Effector memory CD8-positive, alpha-beta T cell (primary cell): ENCODE measurements at regions not wholly inside any gene's neighbourhood (a gene's known extent, or its start where the extent isn't known, plus 50 kb on each side); places are given as distances from the start of the nearest gene placed in this dataset.
"Not testable (repeated sequence)": the region's sequence is repeated elsewhere in the genome, so short reads cannot be mapped to it uniquely, and the experiment has no call there.

Source experiments
- ATAC-seq: fragments of 150-1000 bp; cut with Tn5 transposase; replicated peaks from 2 replicates; pipeline ENCODE4 v1.10.0; 2021; ENCODE audit warnings: mild to moderate bottlenecking, moderate library complexity
- DNase-seq, 3 experiments: peaks; one replicate each; pipeline ENCODE4 v3.0.0; 2021
- H3K27ac Mint-ChIP-seq, 2 donors: one replicate each; pipeline ENCODE4 v1.8.0; 2022; ENCODE audit warnings: mild to moderate bottlenecking in 2 of 2, mixed read lengths in 2 of 2, moderate library complexity in 2 of 2
- H3K27me3 Mint-ChIP-seq, 2 donors: one replicate each; pipeline ENCODE4 v1.8.0; 2022; ENCODE audit warnings: mixed read lengths in 2 of 2
- H3K36me3 Mint-ChIP-seq: one replicate; pipeline ENCODE4 v1.8.0; 2022; ENCODE audit warnings: mild to moderate bottlenecking, moderate library complexity, mixed read lengths; ENCODE audit not compliant: insufficient read depth
- H3K4me1 Mint-ChIP-seq, 2 donors: one replicate each; pipeline ENCODE4 v1.8.0; 2022; ENCODE audit warnings: low read depth in 2 of 2, mixed read lengths in 2 of 2
- H3K4me3 Mint-ChIP-seq, 2 donors: one replicate each; pipeline ENCODE4 v1.8.0; 2022; ENCODE audit warnings: mild to moderate bottlenecking in 2 of 2, mixed read lengths in 2 of 2, moderate library complexity in 2 of 2
- H3K9me3 Mint-ChIP-seq, 2 donors: one replicate each; pipeline ENCODE4 v1.8.0; 2022; ENCODE audit warnings: mixed read lengths in 2 of 2

GRCh38 chr1:222470252-222470805, 77.6 kb downstream of the HHIPL2 start:
- H3K4me3 Mint-ChIP-seq, DNase-seq, H3K27ac Mint-ChIP-seq, H3K9me3 Mint-ChIP-seq, ATAC-seq, H3K4me1 Mint-ChIP-seq, H3K36me3 Mint-ChIP-seq, H3K27me3 Mint-ChIP-seq: not testable (repeated sequence)

- DNase-seq (no peak), ATAC-seq (no peak)
- H3K36me3 Mint-ChIP-seq, result peaks cover 22% of the 10 kb centered on the region
- H3K27me3 Mint-ChIP-seq, result peaks cover 7 to 11% of the 10 kb centered on the region in 2 donors
- no peaks in the 10 kb centered on the region for H3K9me3 Mint-ChIP-seq
- H3K4me3 Mint-ChIP-seq, result peak overlapping the region; percentile 53 to 80
- peaks cover 7 to 9% of the 10 kb centered on the region in 2 donors for H3K4me1 Mint-ChIP-seq
- peak overlapping the region; percentile 87 to 94 for H3K27ac Mint-ChIP-seq
These were observed 81.6 kb downstream of the HHIPL2 start for GRCh38 chr1:222466150-222466865.

- ATAC-seq (peak; percentile 92), DNase-seq (peak; percentile 69 to 83 (median 77))
- peak overlapping the region; percentile 92 to 94 for H3K27ac Mint-ChIP-seq
- H3K4me1 Mint-ChIP-seq, result peaks cover 7 to 9% of the 10 kb centered on the region in 2 donors
- H3K36me3 Mint-ChIP-seq, result peaks cover 22% of the 10 kb centered on the region
- peaks cover 9 to 15% of the 10 kb centered on the region in 2 donors for H3K27me3 Mint-ChIP-seq
- H3K9me3 Mint-ChIP-seq, result no peaks in the 10 kb centered on the region
- peak overlapping the region; percentile 80 to 83 for H3K4me3 Mint-ChIP-seq
These were observed 82.5 kb downstream of the HHIPL2 start for GRCh38 chr1:222465211-222466041.

- H3K4me3 Mint-ChIP-seq, result peak overlapping the region; percentile 80 to 83
- peaks cover 22% of the 10 kb centered on the region for H3K36me3 Mint-ChIP-seq
- peak; percentile 48 for ATAC-seq
- peak overlapping the region; percentile 92 to 94 for H3K27ac Mint-ChIP-seq
- H3K4me1 Mint-ChIP-seq, result peaks cover 7 to 9% of the 10 kb centered on the region in 2 donors
- peak; percentile 61 to 67 (median 63) for DNase-seq
- peaks cover 15 to 21% of the 10 kb centered on the region in 2 donors for H3K27me3 Mint-ChIP-seq
- no peaks in the 10 kb centered on the region for H3K9me3 Mint-ChIP-seq
These were observed 83.1 kb downstream of the HHIPL2 start for GRCh38 chr1:222464841-222465210.

- no peak for DNase-seq
- peak overlapping the region in 1 of 2 donors; percentile 94 for H3K27ac Mint-ChIP-seq
- H3K36me3 Mint-ChIP-seq, result peaks cover 22% of the 10 kb centered on the region
- no peak overlapping the region for H3K4me3 Mint-ChIP-seq
- H3K4me1 Mint-ChIP-seq, result peaks cover 7 to 9% of the 10 kb centered on the region in 2 donors
- peaks cover 17 to 26% of the 10 kb centered on the region in 2 donors for H3K27me3 Mint-ChIP-seq
- ATAC-seq, result no peak
- no peaks in the 10 kb centered on the region for H3K9me3 Mint-ChIP-seq
These were observed 84.7 kb downstream of the HHIPL2 start for GRCh38 chr1:222463059-222463730.

- Mint-ChIP-seq H3K27ac (no peak overlapping the region), H3K27me3 (peaks cover 17 to 26% of the 10 kb centered on the region in 2 donors), H3K4me1 (peaks cover 7 to 9% of the 10 kb centered on the region in 2 donors), H3K36me3 (peaks cover 22% of the 10 kb centered on the region), H3K9me3 (peaks cover under 1 to 3% of the 10 kb centered on the region in 2 donors), H3K4me3 (no peak overlapping the region)
- no peak for DNase-seq
- no peak for ATAC-seq
These were observed 85.3 kb downstream of the HHIPL2 start for GRCh38 chr1:222462601-222463000.

- Mint-ChIP-seq H3K4me1 (peaks cover 7 to 9% of the 10 kb centered on the region in 2 donors), H3K9me3 (peaks cover 2 to 10% of the 10 kb centered on the region in 2 donors), H3K27me3 (peaks cover 17 to 26% of the 10 kb centered on the region in 2 donors), H3K27ac (no peak overlapping the region), H3K36me3 (peaks cover 22% of the 10 kb centered on the region), H3K4me3 (no peak overlapping the region)
- ATAC-seq (no peak), DNase-seq (no peak)
These were observed 86.0 kb downstream of the HHIPL2 start for GRCh38 chr1:222461941-222462340.

GRCh38 chr1:222459652-222460051, 88.3 kb downstream of the HHIPL2 start:
- H3K4me1 Mint-ChIP-seq, result peaks cover 4 to 7% of the 10 kb centered on the region in 2 donors
- H3K27me3 Mint-ChIP-seq, result peaks cover 17 to 26% of the 10 kb centered on the region in 2 donors
- no peak overlapping the region for H3K4me3 Mint-ChIP-seq
- H3K9me3 Mint-ChIP-seq, result peaks cover 2 to 12% of the 10 kb centered on the region in 2 donors
- H3K27ac Mint-ChIP-seq, result no peak overlapping the region
- ATAC-seq (no peak), DNase-seq (no peak)
- peaks cover 11% of the 10 kb centered on the region for H3K36me3 Mint-ChIP-seq

- no peak overlapping the region for H3K4me3 Mint-ChIP-seq
- H3K27ac Mint-ChIP-seq, result no peak overlapping the region
- ATAC-seq (no peak), DNase-seq (no peak)
- H3K4me1 Mint-ChIP-seq, result peaks cover 5 to 8% of the 10 kb centered on the region in 2 donors
- H3K27me3 Mint-ChIP-seq, result peaks cover 11 to 25% of the 10 kb centered on the region in 2 donors
- H3K36me3 Mint-ChIP-seq, result no peaks in the 10 kb centered on the region
- H3K9me3 Mint-ChIP-seq, result peaks cover 2 to 12% of the 10 kb centered on the region in 2 donors
These were observed 90.4 kb downstream of the HHIPL2 start for GRCh38 chr1:222457513-222457912.

- DNase-seq (no peak), ATAC-seq (no peak)
- Mint-ChIP-seq H3K9me3 (peaks cover 2 to 12% of the 10 kb centered on the region in 2 donors), H3K36me3 (no peaks in the 10 kb centered on the region), H3K27ac (no peak overlapping the region), H3K27me3 (peaks cover 11 to 21% of the 10 kb centered on the region in 2 donors), H3K4me3 (no peak overlapping the region), H3K4me1 (peaks cover 5 to 8% of the 10 kb centered on the region in 2 donors)
These were observed 90.8 kb downstream of the HHIPL2 start for GRCh38 chr1:222457084-222457483.

- peak; percentile 76 to 78 (median 76) for DNase-seq
- ATAC-seq, result peak; percentile 99
- peaks cover 2 to 12% of the 10 kb centered on the region in 2 donors for H3K9me3 Mint-ChIP-seq
- H3K27me3 Mint-ChIP-seq, result peaks cover 10 to 14% of the 10 kb centered on the region in 2 donors
- H3K36me3 Mint-ChIP-seq, result no peaks in the 10 kb centered on the region
- peaks cover 5 to 8% of the 10 kb centered on the region in 2 donors for H3K4me1 Mint-ChIP-seq
- H3K4me3 Mint-ChIP-seq, result no peak overlapping the region
- H3K27ac Mint-ChIP-seq, result no peak overlapping the region
These were observed 92.6 kb downstream of the HHIPL2 start for GRCh38 chr1:222455188-222455879.

GRCh38 chr1:222454782-222455181, 93.1 kb downstream of the HHIPL2 start:
- Mint-ChIP-seq H3K4me1 (peaks cover 5 to 8% of the 10 kb centered on the region in 2 donors), H3K9me3 (peaks cover 2 to 12% of the 10 kb centered on the region in 2 donors), H3K36me3 (no peaks in the 10 kb centered on the region), H3K4me3 (no peak overlapping the region), H3K27ac (no peak overlapping the region), H3K27me3 (peaks cover 4 to 13% of the 10 kb centered on the region in 2 donors)
- DNase-seq, result no peak
- peak; percentile 32 for ATAC-seq
